Spinal cord (tissue), 9 donors: ENCODE measurements at regions not wholly inside any gene's neighbourhood (a gene's known extent, or its start where the extent isn't known, plus 50 kb on each side); places are given as distances from the start of the nearest gene placed in this dataset.

Source experiments
- DNase-seq, 6 donors: peaks; one replicate each; pipeline versions ENCODE4 v3.0.0 to v3.0.0-alpha.2; 2013 to 2015; ENCODE audit warnings: low spot score in 6 of 6, low read depth in 4 of 6
- H3K27ac ChIP-seq: one replicate; pipeline ENCODE4 v1.5.1; 2013; ENCODE audit warnings: low read depth, low read length, control low read depth
- H3K27me3 ChIP-seq: one replicate; pipeline ENCODE4 v1.6.1; 2013; ENCODE audit warnings: low read length; ENCODE audit not compliant: control insufficient read depth, insufficient read depth
- H3K36me3 ChIP-seq: one replicate; pipeline ENCODE4 v1.6.1; 2013; ENCODE audit warnings: low read length; ENCODE audit not compliant: control insufficient read depth, insufficient read depth
- H3K4me1 ChIP-seq: one replicate; pipeline ENCODE4 v1.6.1; 2013; ENCODE audit warnings: low read length; ENCODE audit not compliant: control insufficient read depth, insufficient read depth
- H3K4me3 ChIP-seq: one replicate; pipeline ENCODE4 v1.5.1; 2013; ENCODE audit warnings: low read depth, low read length, control low read depth
- H3K9me3 ChIP-seq: one replicate; pipeline ENCODE4 v1.6.1; 2013; ENCODE audit warnings: low read length; ENCODE audit not compliant: control insufficient read depth, insufficient read depth
- WGBS: methylation state at CpG from one replicate; pipeline ENCODE4 v1.1.5; 2013; ENCODE audit warnings: missing lambda C conversion rate; ENCODE audit not compliant: insufficient coverage; 5-methylcytosine and 5-hydroxymethylcytosine counted together
- donor health status: healthy.

- DNase-seq: no peak
- Histone ChIP-seq H3K27me3 (no peaks in the 10 kb centered on the region), H3K4me3 (no peak overlapping the region), H3K27ac (no peak overlapping the region), H3K4me1 (peaks cover 8% of the 10 kb centered on the region), H3K9me3 (no peaks in the 10 kb centered on the region), H3K36me3 (no peaks in the 10 kb centered on the region)
- 89% methylated on average over 15 of the region's 16 CpGs for WGBS
Measured at GRCh38 chr7:98458090-98458875, 57.4 kb upstream of the BAIAP2L1 start.

GRCh38 chr7:98456866-98457265, 56.0 kb upstream of the BAIAP2L1 start:
- H3K27me3 ChIP-seq: no peaks in the 10 kb centered on the region
- no peaks in the 10 kb centered on the region for H3K36me3 ChIP-seq
- H3K27ac ChIP-seq: no peak overlapping the region
- H3K9me3 ChIP-seq: peaks cover 2% of the 10 kb centered on the region
- H3K4me3 ChIP-seq: no peak overlapping the region
- WGBS: 85% methylated on average over 5 of the region's 6 CpGs
- no peak for DNase-seq
- H3K4me1 ChIP-seq: no peaks in the 10 kb centered on the region

- Histone ChIP-seq H3K4me1 (peaks cover 3% of the 10 kb centered on the region), H3K36me3 (no peaks in the 10 kb centered on the region), H3K9me3 (peaks cover 2% of the 10 kb centered on the region), H3K27ac (no peak overlapping the region), H3K4me3 (no peak overlapping the region), H3K27me3 (no peaks in the 10 kb centered on the region)
- 94% methylated on average over 6 of the region's 9 CpGs for WGBS
- DNase-seq: no peak
Measured at GRCh38 chr7:98452791-98453190, 51.9 kb upstream of the BAIAP2L1 start.
